GM23248 (cell line): ENCODE measurements at regions not wholly inside any gene's neighbourhood (a gene's known extent, or its start where the extent isn't known, plus 50 kb on each side); places are given as distances from the start of the nearest gene placed in this dataset.

Source experiments
- DNase-seq: peaks from one replicate; pipeline ENCODE4 v3.0.0-alpha.2; 2015
- H2AFZ ChIP-seq: fragments of 200-600 bp; sonication (generic); 2 replicates; pipeline ENCODE4 v1.6.1; 2016; ENCODE audit warnings: antibody characterized with exemption
- H3F3A ChIP-seq: fragments of 200-600 bp; sonication (generic); 2 replicates; pipeline ENCODE4 v1.6.1; 2016; ENCODE audit warnings: mild to moderate bottlenecking, antibody characterized with exemption, mixed run types; ENCODE audit not compliant: insufficient read depth
- H3K27ac ChIP-seq: fragments of 200-600 bp; sonication (generic); 2 replicates; pipeline ENCODE4 v1.5.1; 2016; ENCODE audit warnings: mild to moderate bottlenecking
- H3K27me3 ChIP-seq: fragments of 200-600 bp; sonication (generic); replicated peaks from 2 replicates; pipeline ENCODE4 v1.6.1; 2016; ENCODE audit warnings: mild to moderate bottlenecking; ENCODE audit not compliant: insufficient read depth
- H3K36me3 ChIP-seq: fragments of 200-600 bp; sonication (generic); 2 replicates; pipeline ENCODE4 v1.6.1; 2016; ENCODE audit warnings: low read depth, mild to moderate bottlenecking
- H3K4me1 ChIP-seq: fragments of 200-600 bp; sonication (generic); 2 replicates; pipeline ENCODE4 v1.6.1; 2016; ENCODE audit warnings: mild to moderate bottlenecking; ENCODE audit not compliant: insufficient read depth
- H3K4me2 ChIP-seq: fragments of 200-600 bp; sonication (generic); one replicate; pipeline ENCODE4 v1.6.1; 2016; ENCODE audit warnings: mild to moderate bottlenecking; ENCODE audit not compliant: unreplicated experiment
- H3K4me3 ChIP-seq: fragments of 200-600 bp; sonication (generic); 2 replicates; pipeline ENCODE4 v1.5.1; 2016; ENCODE audit warnings: mild to moderate bottlenecking
- H3K79me2 ChIP-seq: fragments of 200-600 bp; sonication (generic); 2 replicates; pipeline ENCODE4 v1.6.1; 2016; ENCODE audit warnings: mild to moderate bottlenecking; ENCODE audit not compliant: insufficient read depth
- H3K9ac ChIP-seq: fragments of 200-600 bp; sonication (generic); 2 replicates; pipeline ENCODE4 v1.6.1; 2016; ENCODE audit warnings: mild to moderate bottlenecking
- H3K9me2 ChIP-seq: fragments of 200-600 bp; sonication (generic); 2 replicates; pipeline ENCODE4 v1.6.1; 2016; ENCODE audit warnings: mixed run types, mild to moderate bottlenecking, moderate library complexity; ENCODE audit not compliant: insufficient read depth
- H3K9me3 ChIP-seq: fragments of 200-600 bp; sonication (generic); one replicate; pipeline ENCODE4 v1.6.1; 2017; ENCODE audit warnings: low read depth
- H4K20me1 ChIP-seq: fragments of 200-600 bp; sonication (generic); 2 replicates; pipeline ENCODE4 v1.6.0; 2016; ENCODE audit not compliant: insufficient read depth
- EZH2 ChIP-seq: fragments of 200-600 bp; sonication (generic); IDR thresholded peaks from 2 replicates; pipeline ENCODE4 v1.6.1; 2018; ENCODE audit warnings: antibody characterized with exemption, mild to moderate bottlenecking; ENCODE audit not compliant: insufficient read depth, poor library complexity, severe bottlenecking
- EZH2phosphoT487 ChIP-seq: fragments of 200-600 bp; sonication (generic); IDR thresholded peaks from 2 replicates; pipeline ENCODE4 v1.6.1; 2018; ENCODE audit warnings: antibody characterized with exemption, moderate library complexity, mild to moderate bottlenecking, low read depth; ENCODE audit not compliant: insufficient read depth
- WGBS, 2 experiments: methylation state at CpG; one replicate each; pipeline ENCODE4 v1.1.6; 2015 to 2017; ENCODE audit warnings: low lambda C conversion rate in 2 of 2, low coverage in 1 of 2; ENCODE audit errors: missing lambda C conversion rate in 2 of 2; 5-methylcytosine and 5-hydroxymethylcytosine counted together
- in situ Hi-C: fragments of 300-500 bp; cut with MboI; formaldehyde crosslinking; loops from 2 replicates; pipeline ENCODE4 v1.15.0; 2020

- Histone ChIP-seq H3F3A (no peaks in the 10 kb centered on the region), H3K4me3 (no peak overlapping the region), H3K9me3 (peaks cover 3% of the 10 kb centered on the region), H3K27ac (no peak overlapping the region), H3K79me2 (no peaks in the 10 kb centered on the region), H3K9me2 (no peaks in the 10 kb centered on the region), H3K27me3 (no peaks in the 10 kb centered on the region), H3K9ac (no peak overlapping the region), H3K36me3 (no peaks in the 10 kb centered on the region), H3K4me1 (no peaks in the 10 kb centered on the region), H3K4me2 (no peak overlapping the region), H2AFZ (no peak overlapping the region), H4K20me1 (no peaks in the 10 kb centered on the region)
- in situ Hi-C loops = no loop called here
- TF ChIP-seq EZH2 = no peak
- DNase-seq = no peak
- 6 to 13% methylated on average over 3 of the region's 3 CpGs for WGBS, 2 experiments
Measured at GRCh38 chr10:2054728-2055127, 317.4 kb upstream of the ADARB2 start.

GRCh38 chr10:2053805-2054204 lies 316.5 kb upstream of the ADARB2 start:
- peaks cover 3% of the 10 kb centered on the region for H3K9me3 ChIP-seq
- no peak overlapping the region for H3K27ac ChIP-seq
- H2AFZ ChIP-seq = no peak overlapping the region
- H3K36me3 ChIP-seq = no peaks in the 10 kb centered on the region
- H3K9me2 ChIP-seq = no peaks in the 10 kb centered on the region
- H4K20me1 ChIP-seq = no peaks in the 10 kb centered on the region
- 38 to 50% methylated on average over 5 of the region's 5 CpGs for WGBS, 2 experiments
- H3K27me3 ChIP-seq = no peaks in the 10 kb centered on the region
- H3F3A ChIP-seq = no peaks in the 10 kb centered on the region
- no peak for DNase-seq
- no peak overlapping the region for H3K9ac ChIP-seq
- H3K4me2 ChIP-seq = no peak overlapping the region
- H3K4me3 ChIP-seq = no peak overlapping the region
- no peaks in the 10 kb centered on the region for H3K4me1 ChIP-seq
- no peaks in the 10 kb centered on the region for H3K79me2 ChIP-seq
- in situ Hi-C loops = no loop called here
- TF ChIP-seq EZH2 (no peak), EZH2phosphoT487 (no peak)

GRCh38 chr10:2051108-2051507 lies 313.8 kb upstream of the ADARB2 start:
- in situ Hi-C loops = no loop called here
- 29 to 30% methylated on average over 7 of the region's 7 CpGs for WGBS, 2 experiments
- TF ChIP-seq EZH2phosphoT487 (no peak), EZH2 (no peak)
- Histone ChIP-seq H3K9ac (no peak overlapping the region), H2AFZ (no peak overlapping the region), H3K27ac (no peak overlapping the region), H3K27me3 (no peaks in the 10 kb centered on the region), H3F3A (no peaks in the 10 kb centered on the region), H3K4me3 (no peak overlapping the region), H3K36me3 (no peaks in the 10 kb centered on the region), H3K9me2 (no peaks in the 10 kb centered on the region), H3K79me2 (no peaks in the 10 kb centered on the region), H3K4me1 (no peaks in the 10 kb centered on the region), H3K4me2 (no peak overlapping the region), H3K9me3 (no peaks in the 10 kb centered on the region), H4K20me1 (no peaks in the 10 kb centered on the region)
- no peak for DNase-seq

- Histone ChIP-seq H3F3A (no peaks in the 10 kb centered on the region), H3K4me3 (no peak overlapping the region)
Measured at GRCh38 chr10:2049560-2049959, 312.2 kb upstream of the ADARB2 start.

GRCh38 chr10:2048337-2048973 lies 311.1 kb upstream of the ADARB2 start:
- H3K9me3 ChIP-seq = no peaks in the 10 kb centered on the region
- no peaks in the 10 kb centered on the region for H4K20me1 ChIP-seq
- H3K4me3 ChIP-seq = no peak overlapping the region
- no peaks in the 10 kb centered on the region for H3K27me3 ChIP-seq
- H3K4me2 ChIP-seq = no peak overlapping the region
- H3F3A ChIP-seq = no peaks in the 10 kb centered on the region
- no peak overlapping the region for H2AFZ ChIP-seq
- in situ Hi-C loops = no loop called here
- H3K36me3 ChIP-seq = no peaks in the 10 kb centered on the region
- H3K4me1 ChIP-seq = no peaks in the 10 kb centered on the region
- H3K9me2 ChIP-seq = no peaks in the 10 kb centered on the region
- TF ChIP-seq EZH2phosphoT487 (no peak), EZH2 (no peak)
- WGBS, 2 experiments = 24 to 28% methylated on average over 5 of the region's 5 CpGs
- no peak for DNase-seq
- H3K27ac ChIP-seq = no peak overlapping the region
- H3K9ac ChIP-seq = no peak overlapping the region
- H3K79me2 ChIP-seq = no peaks in the 10 kb centered on the region

More at GRCh38 chr10:2049560-2049959, 312.2 kb upstream of the ADARB2 start:
- Histone ChIP-seq H3K36me3 (no peaks in the 10 kb centered on the region), H3K9ac (no peak overlapping the region), H3K9me3 (no peaks in the 10 kb centered on the region), H3K9me2 (no peaks in the 10 kb centered on the region), H3K79me2 (no peaks in the 10 kb centered on the region), H3K27me3 (no peaks in the 10 kb centered on the region), H3K27ac (no peak overlapping the region), H4K20me1 (no peaks in the 10 kb centered on the region), H2AFZ (no peak overlapping the region), H3K4me2 (no peak overlapping the region), H3K4me1 (no peaks in the 10 kb centered on the region)
- in situ Hi-C loops = no loop called here
- no peak for TF ChIP-seq EZH2phosphoT487
- TF ChIP-seq EZH2 = no peak
- no peak for DNase-seq
